ENCODE measurements at regions not wholly inside any gene's neighbourhood (a gene's known extent, or its start where the extent isn't known, plus 50 kb on each side); places are given as distances from the start of the nearest gene placed in this dataset.

DNA sequence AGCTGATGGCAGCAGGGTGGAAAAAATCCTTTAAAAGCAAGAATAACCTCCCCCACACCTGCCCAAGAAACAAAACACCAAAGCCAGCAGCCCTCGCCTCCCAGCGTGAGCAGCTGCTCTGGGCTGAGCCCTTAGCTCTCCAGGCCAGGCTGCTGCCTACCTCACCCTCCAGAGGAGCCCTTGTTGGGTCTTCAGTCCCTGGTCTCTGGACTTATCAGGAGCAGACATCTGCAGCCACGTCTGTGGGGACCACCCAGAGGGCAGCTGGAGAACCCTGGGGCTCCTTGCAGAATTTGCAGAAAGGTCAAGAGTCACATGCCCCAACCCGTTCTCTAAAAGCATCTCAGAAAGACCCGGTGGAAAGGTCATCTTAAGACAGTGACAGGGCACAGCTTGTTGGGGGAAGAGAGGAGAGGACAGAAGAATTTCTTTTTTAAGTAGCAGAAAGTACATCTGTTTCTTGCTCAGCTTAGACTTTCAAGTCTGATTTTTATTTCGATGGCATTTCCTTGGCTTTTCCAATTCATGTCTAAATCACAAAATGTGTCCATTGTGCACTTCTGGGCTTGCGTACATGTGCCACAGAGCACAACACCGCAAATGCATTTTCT is 425.7 kb upstream of the NFE2L3 start:
- no peak for TF ChIP-seq MYC (IDR thresholded peaks at IDR 0.05; ENCODE audit: low read depth, low read length)
- no peak for TF ChIP-seq CTCF (IDR thresholded peaks at IDR 0.05; ENCODE audit: extremely low read depth in 1 of 2, insufficient read depth in 1 of 2, low read depth in 1 of 2, low read length in 2 of 2)
